ENCODE measurements at regions not wholly inside any gene's neighbourhood (a gene's known extent, or its start where the extent isn't known, plus 50 kb on each side); places are given as distances from the start of the nearest gene placed in this dataset.
"Not testable (repeated sequence)": the region's sequence is repeated elsewhere in the genome, so short reads cannot be mapped to it uniquely, and the experiment has no call there.

- DNase-seq (ENCODE audit: low spot score): no peak
- TF ChIP-seq CTCF (IDR thresholded peaks at IDR 0.05; ENCODE audit: extremely low read depth, missing control alignments): no peak
These were observed 323.1 kb downstream of the TMX3 start for GRCh38 chr18:68391801-68392200.

- no peak for DNase-seq (ENCODE audit: low spot score)
- TF ChIP-seq CTCF (IDR thresholded peaks at IDR 0.05; ENCODE audit: extremely low read depth, missing control alignments): no peak
These were observed 327.7 kb downstream of the TMX3 start for GRCh38 chr18:68387246-68387645.

GRCh38 chr18:68383979-68384378 lies 330.9 kb downstream of the TMX3 start:
- DNase-seq (ENCODE audit: low spot score): not testable (repeated sequence)

GRCh38 chr18:68376926-68377325 lies 338.0 kb downstream of the TMX3 start:
- TF ChIP-seq CTCF (IDR thresholded peaks at IDR 0.05; ENCODE audit: extremely low read depth, missing control alignments): no peak
- DNase-seq (ENCODE audit: low spot score): no peak

GRCh38 chr18:68362907-68363306 lies 352.0 kb downstream of the TMX3 start:
- no peak for TF ChIP-seq CTCF (IDR thresholded peaks at IDR 0.05; ENCODE audit: extremely low read depth, missing control alignments)
- no peak for DNase-seq (ENCODE audit: low spot score)

GRCh38 chr18:68355637-68356036 lies 359.3 kb downstream of the TMX3 start:
- TF ChIP-seq CTCF (IDR thresholded peaks at IDR 0.05; ENCODE audit: extremely low read depth, missing control alignments): no peak
- no peak for DNase-seq (ENCODE audit: low spot score)

- no peak for TF ChIP-seq CTCF (IDR thresholded peaks at IDR 0.05; ENCODE audit: extremely low read depth, missing control alignments)
- no peak for DNase-seq (ENCODE audit: low spot score)
These were observed 360.7 kb downstream of the TMX3 start for GRCh38 chr18:68354176-68354575.

- no peak for DNase-seq (ENCODE audit: low spot score)
- TF ChIP-seq CTCF (IDR thresholded peaks at IDR 0.05; ENCODE audit: extremely low read depth, missing control alignments): no peak
These were observed 372.8 kb downstream of the TMX3 start for GRCh38 chr18:68342039-68342659.
